GM13977 (cell line): ENCODE measurements at regions not wholly inside any gene's neighbourhood (a gene's known extent, or its start where the extent isn't known, plus 50 kb on each side); places are given as distances from the start of the nearest gene placed in this dataset.

Experiments
- DNase-seq: peaks from one replicate; pipeline ENCODE4 v3.0.0; 2012; ENCODE audit warnings: low spot score
- CTCF ChIP-seq: IDR thresholded peaks from 2 replicates; pipeline ENCODE4 v1.5.1; 2012; ENCODE audit warnings: mild to moderate bottlenecking, control low read depth; ENCODE audit not compliant: insufficient read depth; ENCODE audit errors: extremely low read depth, missing control alignments
- in situ Hi-C: fragments of 300-500 bp; cut with MboI; formaldehyde crosslinking; loops from one replicate; pipeline ENCODE4 v1.12.0; 2022; ENCODE audit warnings: low sequenced_read_pairs, low pct_unique_long_range_greater_than_20kb, mixed read lengths, inconsistent platforms; ENCODE audit not compliant: unreplicated experiment

DNA sequence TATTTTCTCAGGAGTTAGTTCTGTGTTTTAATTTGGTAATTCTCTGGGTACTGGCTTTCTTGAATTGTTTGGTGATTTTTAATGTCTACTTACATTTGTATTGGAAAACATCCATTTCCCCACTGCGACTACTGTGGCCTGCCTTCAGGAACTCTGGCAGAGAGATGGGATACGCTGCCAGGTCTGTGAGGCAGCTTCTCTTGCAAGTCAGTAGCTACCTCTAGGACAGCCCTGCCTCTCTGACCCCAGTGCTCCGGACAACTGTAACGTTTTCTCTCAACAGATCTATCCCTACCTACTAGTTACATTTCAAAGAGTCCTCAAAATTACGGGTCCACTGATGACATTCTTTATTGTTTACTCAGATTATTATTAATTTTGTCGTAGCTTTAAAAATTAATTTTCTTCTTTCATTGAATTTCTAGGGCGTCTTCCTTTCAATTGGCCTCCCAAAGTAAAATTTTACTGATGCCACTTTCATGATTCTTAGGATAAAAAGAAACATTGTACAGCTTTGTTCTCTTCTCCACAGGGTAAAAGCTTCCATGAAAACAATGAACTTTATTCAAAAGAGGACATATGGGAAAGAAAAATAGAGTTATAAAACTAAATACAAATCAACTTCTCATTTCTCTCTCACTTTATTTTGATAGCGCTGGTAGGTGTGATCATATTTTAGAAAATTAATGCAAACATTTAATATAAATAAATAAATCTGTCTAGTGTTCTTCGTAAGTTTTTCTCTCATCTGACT is 123.2 kb upstream of the GOLGA8J start:
- in situ Hi-C loops: no loop called here
- TF ChIP-seq CTCF: no peak
- DNase-seq: no peak

DNA sequence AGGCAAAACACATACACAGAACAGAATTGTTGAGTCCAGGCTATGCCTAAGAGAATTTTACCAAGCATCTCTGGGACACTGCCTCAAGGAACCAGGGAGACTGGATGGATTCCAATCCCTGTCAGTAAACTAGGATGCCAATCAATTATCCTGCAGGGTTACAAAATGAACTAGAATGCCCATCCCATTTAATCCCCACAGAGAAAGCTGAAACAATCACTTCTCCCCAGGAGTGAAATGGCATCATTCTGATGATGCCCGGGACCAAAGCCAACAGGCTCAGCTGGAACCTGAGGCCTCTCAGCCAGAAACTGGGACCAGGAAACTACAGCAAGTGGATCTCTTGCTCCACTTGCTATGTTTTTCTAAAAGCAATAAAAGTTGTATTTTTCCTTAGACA is 130.0 kb upstream of the TJP1 start:
- no peak for TF ChIP-seq CTCF
- DNase-seq: no peak
- in situ Hi-C loops: no loop called here

DNA sequence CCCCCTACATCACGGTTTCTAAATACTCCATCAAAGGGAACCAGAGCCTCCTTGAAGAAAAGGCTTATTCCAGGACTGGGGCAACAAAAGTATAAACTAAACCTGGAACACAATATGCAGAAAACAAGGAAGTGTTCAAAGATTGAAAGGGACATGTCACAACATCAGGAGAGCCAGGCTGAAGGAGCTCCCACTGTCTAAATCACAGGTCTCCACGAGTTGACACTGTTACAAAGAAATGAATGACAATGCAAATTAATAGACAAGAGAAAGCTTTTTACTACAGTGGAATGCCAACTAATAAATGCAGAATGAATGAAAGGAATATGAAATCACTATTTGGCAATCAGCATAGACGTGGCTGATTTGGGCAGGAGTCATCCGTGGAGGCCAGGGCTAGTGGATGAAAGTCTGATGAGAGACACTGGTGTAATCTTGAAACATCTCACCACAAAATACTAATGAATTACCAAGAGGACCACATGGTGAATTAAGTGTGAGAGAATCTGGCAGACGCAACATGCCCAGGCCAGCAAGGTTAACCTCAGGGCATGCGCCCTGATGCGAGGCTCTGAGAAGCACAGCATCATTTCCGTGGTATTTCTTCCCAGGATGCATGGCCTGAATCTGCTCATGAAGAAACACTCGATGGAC is 123.8 kb upstream of the TJP1 start:
- DNase-seq: no peak
- no peak for TF ChIP-seq CTCF
- in situ Hi-C loops: no loop called here

DNA sequence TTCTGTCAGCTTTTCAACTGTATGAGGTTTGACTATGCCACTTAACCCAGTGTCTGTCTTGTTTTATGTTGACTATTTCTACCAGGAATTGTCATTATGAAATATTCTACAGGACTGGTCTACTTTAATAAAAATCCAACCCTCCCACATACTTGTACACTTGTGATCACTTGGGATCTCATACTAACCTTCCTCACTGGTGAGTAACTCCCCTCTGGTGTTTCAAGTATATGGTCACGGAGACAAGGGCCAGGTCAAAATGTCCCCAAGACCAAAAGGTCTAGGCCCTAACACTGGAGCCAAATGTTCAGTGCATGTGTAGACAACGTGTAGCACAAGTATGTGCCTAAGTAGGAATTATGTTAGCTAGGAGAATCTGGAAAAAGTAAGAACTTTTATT is 122.7 kb upstream of the TJP1 start:
- no peak for TF ChIP-seq CTCF
- in situ Hi-C loops: no loop called here
- no peak for DNase-seq

DNA sequence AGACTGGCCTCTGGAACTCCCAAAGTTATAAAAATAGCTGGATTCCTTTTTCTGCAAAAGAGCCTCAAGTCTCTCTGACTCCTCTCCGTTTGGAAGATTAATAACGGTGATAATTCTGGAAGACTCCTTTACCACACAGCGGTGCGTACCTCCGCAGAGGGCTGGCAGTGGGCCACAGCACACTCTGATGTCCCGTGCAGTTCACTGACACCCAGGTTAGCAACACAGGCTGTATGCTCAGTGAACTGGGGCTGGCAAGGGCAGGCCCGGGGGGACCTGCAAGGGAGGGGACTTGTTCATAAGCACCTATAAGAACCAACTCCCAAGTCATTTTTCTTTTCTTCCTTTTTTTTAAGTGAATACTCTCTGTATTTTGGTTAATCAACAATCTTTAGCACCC is 120.3 kb upstream of the TJP1 start:
- in situ Hi-C loops: no loop called here
- no peak for TF ChIP-seq CTCF
- no peak for DNase-seq

DNA sequence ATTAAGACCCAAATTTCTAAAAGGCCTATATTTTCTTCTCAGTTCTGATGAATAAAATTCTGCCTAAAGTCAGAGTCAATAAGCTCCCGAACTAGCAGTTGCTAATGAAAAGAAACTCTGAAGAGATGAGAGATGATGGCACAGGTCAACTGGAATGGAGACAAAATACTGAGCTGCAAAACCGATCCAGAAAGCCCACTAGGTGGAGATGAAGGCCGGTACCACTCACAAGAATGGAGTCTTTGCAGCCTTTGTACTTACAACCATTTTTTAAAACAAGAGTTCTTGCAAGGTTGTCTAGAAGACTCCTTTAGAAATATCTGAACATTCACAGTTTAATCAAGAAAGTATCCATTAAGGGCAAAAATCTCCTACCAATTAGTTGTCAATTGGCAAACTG is 119.9 kb upstream of the TJP1 start:
- in situ Hi-C loops: no loop called here
- DNase-seq: no peak
- TF ChIP-seq CTCF: no peak
